Hematopoietic multipotent progenitor cell treated with erythropoietin and hydrocortisone succinate and interleukin-3 and kit ligand, for 6 days (in vitro differentiated cells): ENCODE measurements at regions not wholly inside any gene's neighbourhood (a gene's known extent, or its start where the extent isn't known, plus 50 kb on each side); places are given as distances from the start of the nearest gene placed in this dataset.
"Not testable (repeated sequence)": the region's sequence is repeated elsewhere in the genome, so short reads cannot be mapped to it uniquely, and the experiment has no call there.

ENCODE experiments used
- DNase-seq: peaks from one replicate; pipeline ENCODE4 v3.0.0-alpha.2; 2015

GRCh38 chr2:128514555-128514955 lies 195.9 kb upstream of the HS6ST1 start:
- DNase-seq: no peak

GRCh38 chr2:128516938-128517337 lies 198.3 kb upstream of the HS6ST1 start:
- no peak for DNase-seq

- not testable (repeated sequence) for DNase-seq
These were observed 200.4 kb upstream of the HS6ST1 start for GRCh38 chr2:128519028-128519427.

DNA sequence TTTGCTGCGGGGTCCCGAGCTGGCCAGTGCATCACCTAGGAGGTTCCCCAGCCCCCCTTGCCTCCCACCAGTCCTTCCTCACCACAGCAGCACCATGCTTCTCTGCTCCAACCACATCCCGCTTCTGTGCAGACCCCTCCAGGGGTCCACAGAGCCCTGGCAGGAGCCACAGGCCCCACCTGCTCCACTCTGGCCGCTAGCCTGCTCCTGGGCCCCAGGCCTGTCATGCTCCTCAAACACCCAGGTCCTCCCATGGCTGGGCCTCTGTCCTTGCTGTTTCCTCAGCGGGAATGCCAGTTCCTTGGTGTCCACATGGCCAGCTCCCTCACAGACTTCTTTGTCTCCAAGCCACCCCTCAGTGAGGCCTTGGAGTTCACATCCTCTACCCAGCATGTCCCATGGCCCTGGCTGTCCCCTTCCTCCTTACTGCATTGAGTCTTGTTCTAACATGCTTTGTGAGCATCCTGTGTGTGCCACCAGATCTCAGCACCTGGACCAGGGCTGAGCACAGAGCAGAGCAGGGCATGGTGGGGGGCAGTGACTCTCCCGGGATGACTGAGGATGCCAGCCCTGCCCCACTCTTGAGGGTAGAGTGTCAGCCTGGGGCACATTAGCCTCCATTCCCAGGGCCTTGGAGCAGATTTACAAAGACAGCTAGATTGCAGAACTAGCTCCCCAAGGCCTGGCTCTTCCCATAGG lies 201.0 kb upstream of the HS6ST1 start:
- DNase-seq: no peak

- DNase-seq: no peak
These were observed 201.7 kb upstream of the HS6ST1 start for GRCh38 chr2:128520340-128520739.

- DNase-seq: peak; percentile 54
These were observed 202.1 kb upstream of the HS6ST1 start for GRCh38 chr2:128520791-128521190.

- no peak for DNase-seq
These were observed 202.8 kb upstream of the HS6ST1 start for GRCh38 chr2:128521482-128521881.

GRCh38 chr2:128522829-128523228 lies 204.2 kb upstream of the HS6ST1 start:
- no peak for DNase-seq

DNA sequence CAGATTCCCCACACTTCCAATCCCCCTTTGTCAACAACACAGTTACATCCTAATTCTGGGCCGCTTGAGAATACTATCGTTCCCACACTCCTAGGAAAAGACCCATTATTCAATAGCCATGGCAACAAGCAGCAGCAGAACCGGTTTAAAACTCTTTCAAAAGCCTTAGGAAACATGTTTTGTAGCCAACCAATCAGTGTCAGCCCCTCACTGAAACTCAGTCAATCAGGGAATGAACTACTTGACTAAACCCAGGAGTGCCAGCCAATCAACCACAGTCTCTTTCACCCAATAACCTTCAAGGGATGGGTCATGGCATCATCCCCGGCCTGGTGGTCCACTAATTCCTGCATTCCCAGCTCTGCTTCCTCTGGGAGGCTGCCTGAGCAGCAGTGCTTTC lies 204.8 kb upstream of the HS6ST1 start:
- DNase-seq: no peak

DNA sequence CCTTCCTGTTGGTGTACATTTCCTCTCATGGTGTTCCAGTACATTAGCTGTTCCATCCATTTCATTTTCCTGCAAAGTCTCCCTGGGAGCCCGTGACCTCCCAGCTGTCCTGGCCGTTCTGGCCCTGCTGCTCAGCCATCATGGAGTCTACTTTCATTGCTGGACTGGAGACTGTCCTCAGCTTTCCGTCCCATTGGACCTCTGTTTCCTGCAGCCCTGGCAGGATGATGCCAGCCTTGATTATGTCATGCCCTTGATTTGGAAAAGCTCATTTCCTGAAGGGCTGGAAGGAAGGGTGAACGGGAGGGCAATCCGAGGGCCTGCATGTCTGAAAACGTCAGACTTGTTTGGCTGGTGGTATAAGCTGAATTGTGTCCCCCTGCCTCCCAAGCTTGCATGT lies 205.5 kb upstream of the HS6ST1 start:
- DNase-seq: no peak

DNA sequence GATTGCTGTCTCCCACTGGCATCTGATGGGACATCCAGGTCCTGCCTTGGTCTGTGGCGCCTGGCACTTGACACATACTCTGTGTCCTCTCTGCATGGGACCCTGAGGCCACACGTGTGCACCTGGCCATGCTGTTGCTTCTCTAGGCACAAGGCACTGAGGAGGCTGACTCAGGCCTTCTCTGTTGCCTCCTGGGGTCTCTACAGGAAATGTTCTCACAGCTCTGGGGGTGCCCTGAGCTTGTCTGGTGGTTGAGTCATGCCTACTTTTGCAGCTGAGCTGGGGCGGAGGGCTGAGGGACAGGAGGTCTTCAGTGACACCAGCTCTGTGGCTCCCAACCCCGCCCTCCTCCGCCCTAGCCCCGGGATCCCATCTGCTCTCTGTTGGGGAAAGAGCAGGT lies 207.0 kb upstream of the HS6ST1 start:
- no peak for DNase-seq

DNA sequence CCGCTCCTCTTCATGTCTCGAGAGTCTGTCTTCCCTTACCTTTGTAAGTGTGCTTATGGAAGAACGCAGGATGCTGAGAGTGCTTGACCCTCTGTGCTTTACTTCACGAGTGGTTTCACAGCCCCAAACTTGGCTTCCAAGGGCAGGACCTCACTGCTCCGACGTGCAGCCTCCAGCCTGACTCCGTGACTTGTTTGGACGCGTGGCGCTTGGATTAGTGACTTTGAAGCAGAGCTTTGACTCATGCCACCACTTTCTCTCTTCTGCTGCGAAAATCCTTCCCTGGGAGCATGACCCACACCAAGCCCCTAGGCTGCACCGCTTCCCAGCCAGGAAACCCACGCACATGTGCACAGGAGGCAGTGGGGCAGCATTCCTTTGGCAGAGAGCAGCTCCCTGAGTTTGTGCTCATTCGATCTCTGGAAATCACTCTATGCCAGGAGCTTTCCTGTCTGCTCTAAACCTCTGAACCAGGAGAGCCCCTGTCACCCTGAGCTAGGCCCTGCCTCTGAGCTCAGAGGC lies 207.8 kb upstream of the HS6ST1 start:
- DNase-seq: no peak

DNA sequence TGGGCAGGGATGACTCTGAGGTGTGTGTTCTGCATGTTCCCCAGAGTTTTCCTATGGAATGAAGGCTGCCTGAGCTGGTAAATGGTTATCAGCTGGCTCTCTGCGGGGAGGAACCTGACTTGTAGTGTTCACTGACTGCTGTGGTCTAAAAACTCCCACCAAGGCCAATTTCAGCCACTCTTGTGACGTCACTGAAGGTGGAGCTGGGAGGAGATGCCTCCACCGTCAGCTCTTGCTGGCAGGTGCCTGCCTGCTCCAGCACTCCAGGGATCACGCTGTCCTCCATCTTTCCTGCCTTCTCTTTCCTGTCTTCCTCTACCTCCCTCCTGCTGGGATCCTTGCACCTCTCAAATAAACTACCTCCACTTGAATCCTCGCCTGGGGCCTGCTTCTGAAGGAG lies 209.5 kb upstream of the HS6ST1 start:
- DNase-seq: no peak

- no peak for DNase-seq
These were observed 211.4 kb upstream of the HS6ST1 start for GRCh38 chr2:128530025-128530573.

GRCh38 chr2:128531856-128532255 lies 213.2 kb upstream of the HS6ST1 start:
- DNase-seq: peak; percentile 38

- DNase-seq: no peak
These were observed 214.4 kb upstream of the HS6ST1 start for GRCh38 chr2:128533101-128533500.

GRCh38 chr2:128534688-128535392 lies 216.2 kb upstream of the HS6ST1 start:
- no peak for DNase-seq

GRCh38 chr2:128535953-128536352 lies 217.3 kb upstream of the HS6ST1 start:
- DNase-seq: peak; percentile 30

DNA sequence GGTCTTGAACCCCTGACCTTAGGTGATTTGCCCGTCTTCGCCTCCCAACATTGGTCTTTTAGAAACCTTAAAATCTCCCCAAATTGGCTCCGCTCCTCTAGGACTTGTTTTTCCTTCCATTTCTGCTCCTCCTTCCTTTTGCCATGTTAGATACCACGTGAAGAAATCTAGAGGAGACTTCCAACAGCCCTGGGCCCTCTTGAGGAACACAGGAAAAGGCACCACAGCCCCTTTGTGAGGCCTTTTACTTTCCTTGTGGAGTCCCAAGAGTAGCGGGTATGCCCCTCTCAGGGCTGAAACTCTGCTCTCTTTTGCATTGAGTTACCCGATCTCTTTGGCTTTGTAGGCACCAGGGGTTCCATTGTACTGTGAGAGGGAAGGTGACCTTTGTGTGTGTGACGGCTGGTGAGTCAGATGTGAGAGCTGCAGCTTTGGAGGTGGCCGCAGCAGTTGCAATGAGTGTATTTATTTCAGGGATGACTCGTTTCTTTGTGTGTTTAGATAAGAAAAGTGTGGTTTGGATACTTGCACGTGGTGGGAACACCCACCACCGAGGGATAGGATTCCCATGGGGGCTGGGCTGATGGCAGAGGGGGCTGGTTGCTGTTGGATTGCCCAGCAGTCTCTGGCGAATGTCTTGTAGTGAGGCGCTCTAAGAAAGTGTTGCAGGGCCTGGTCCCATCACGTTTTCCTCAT lies 218.4 kb upstream of the HS6ST1 start:
- DNase-seq: peak; percentile 93

DNA sequence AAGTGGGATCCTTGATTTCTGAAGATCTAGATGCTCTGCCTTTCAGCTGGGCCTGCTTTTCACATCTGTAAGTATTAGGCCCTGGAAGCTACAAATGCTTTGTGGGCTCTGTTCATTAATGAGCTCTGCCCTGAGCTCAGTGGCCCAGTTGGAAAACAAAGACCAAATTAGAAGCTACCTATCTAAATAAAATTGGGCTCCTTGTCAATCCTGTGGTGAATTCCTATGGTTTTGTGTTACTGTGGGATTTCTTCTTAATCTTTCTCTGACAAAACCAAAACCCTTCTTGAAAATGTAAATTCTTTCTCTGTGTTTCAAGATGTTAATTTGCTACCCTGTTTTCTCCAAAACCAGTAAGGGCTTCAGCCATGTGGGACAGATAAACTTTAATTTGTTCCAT lies 219.0 kb upstream of the HS6ST1 start:
- DNase-seq: peak; percentile 42

GRCh38 chr2:128538396-128538795 lies 219.7 kb upstream of the HS6ST1 start:
- peak; percentile 70 for DNase-seq

- DNase-seq: no peak
These were observed 222.0 kb upstream of the HS6ST1 start for GRCh38 chr2:128540670-128541069.

DNA sequence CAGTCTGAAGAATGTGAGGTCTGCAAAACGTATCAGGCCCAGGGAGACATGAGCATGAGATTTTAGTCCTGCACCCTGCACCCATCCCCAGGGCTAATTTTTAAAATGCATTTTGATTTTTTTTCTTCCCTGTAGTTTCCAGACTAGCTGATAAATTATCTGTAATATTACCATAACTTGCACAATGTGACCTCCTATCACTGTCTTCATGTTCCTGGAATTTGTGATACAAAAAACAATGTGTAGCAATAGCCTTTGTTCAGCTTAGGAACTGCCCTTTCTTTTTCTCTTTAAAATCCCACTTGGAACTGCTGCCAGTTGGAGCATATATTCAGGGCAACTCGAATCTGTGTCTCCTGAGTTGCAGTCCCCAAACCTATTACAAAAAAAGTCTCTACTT lies 222.8 kb upstream of the HS6ST1 start:
- peak; percentile 31 for DNase-seq

DNA sequence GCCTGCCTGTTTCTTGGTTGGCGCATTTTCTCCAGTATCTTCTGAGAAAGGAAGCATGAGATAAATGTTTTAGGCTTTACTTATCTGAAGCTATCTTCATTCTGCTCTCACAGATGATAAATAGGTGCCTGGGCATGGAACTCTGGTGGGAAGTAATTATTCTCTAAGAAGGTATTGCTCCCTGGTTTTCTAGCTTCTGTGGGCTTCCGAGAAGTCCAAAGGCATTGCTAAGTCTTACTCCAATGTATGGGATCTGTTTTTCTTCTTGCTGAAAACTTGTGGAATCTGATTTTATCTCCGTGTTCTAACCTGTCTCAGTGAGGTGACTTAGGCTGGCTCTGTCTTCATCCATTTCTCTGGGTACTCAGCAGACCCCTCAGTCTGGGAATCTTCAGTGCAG lies 224.4 kb upstream of the HS6ST1 start:
- DNase-seq: no peak
